Heart right ventricle (tissue), 16 donors: ENCODE measurements at regions not wholly inside any gene's neighbourhood (a gene's known extent, or its start where the extent isn't known, plus 50 kb on each side); places are given as distances from the start of the nearest gene placed in this dataset.

Experiments used
- ATAC-seq, 8 donors: fragments of 200-7000 bp; cut with Tn5 transposase; one replicate each; pipeline ENCODE4 v1.9.1; 2020; ENCODE audit warnings: mild to moderate bottlenecking in 8 of 8, moderate library complexity in 8 of 8, moderate number of reproducible peaks in 1 of 8
- DNase-seq, 2 donors: peaks; one replicate each; pipeline ENCODE4 v3.0.0-alpha.2; 2020
- H3K27ac ChIP-seq, 10 donors: fragments of 200-600 bp; sonication (generic) in 2 of 10; one replicate each; pipeline versions ENCODE4 v1.5.0 to v1.8.0; 2020 to 2022; ENCODE audit warnings: mild to moderate bottlenecking in 3 of 10
- H3K27me3 ChIP-seq, 7 donors: fragments of 200-600 bp; one replicate each; pipeline ENCODE4 v1.8.0; 2021 to 2022; ENCODE audit warnings: mild to moderate bottlenecking in 2 of 7
- H3K36me3 ChIP-seq, 9 donors: fragments of 200-600 bp; sonication (generic) in 1 of 9; one replicate each; pipeline versions ENCODE4 v1.5.0 to v1.8.0; 2020 to 2022; ENCODE audit warnings: mild to moderate bottlenecking in 2 of 9
- H3K4me1 ChIP-seq, 9 donors: fragments of 200-600 bp; sonication (generic) in 1 of 9; one replicate each; pipeline versions ENCODE4 v1.5.0 to v1.8.0; 2020 to 2022; ENCODE audit warnings: mild to moderate bottlenecking in 4 of 9
- H3K4me3 ChIP-seq, 10 donors: fragments of 200-600 bp; sonication (generic) in 2 of 10; one replicate each; pipeline versions ENCODE4 v1.5.0 to v1.8.0; 2020 to 2022; ENCODE audit warnings: mild to moderate bottlenecking in 7 of 10, moderate library complexity in 2 of 10
- H3K9me3 ChIP-seq, 11 donors: fragments of 200-600 bp in 10 of 11; sonication (generic) in 2 of 11; one replicate each; pipeline versions ENCODE4 v1.5.0 to v1.8.0; 2013 to 2022; ENCODE audit warnings: mild to moderate bottlenecking in 2 of 11, control low read depth in 1 of 11, moderate library complexity in 1 of 11
- WGBS, 2 donors: extraction: QIAGEN DNeasy Blood & Tissue Kit; methylation state at CpG; one replicate each; pipeline ENCODE4 v1.1.7; 2013; ENCODE audit warnings: inconsistent platforms in 1 of 2; 5-methylcytosine and 5-hydroxymethylcytosine counted together
- intact Hi-C, 10 donors: fragments of 100-400 bp; cut with DNase I; formaldehyde crosslinking; loops; one replicate each; pipeline versions ENCODE4 v1.11.1 to v1.14.2; 2022
- TF ChIP-seq, protein P1 (sequence below), 9 donors: fragments of 200-600 bp; sonication (generic) in 2 of 9; IDR thresholded peaks; one replicate each; pipeline versions ENCODE4 v1.5.0 to v1.8.0; 2021 to 2022; ENCODE audit warnings: antibody characterized with exemption in 9 of 9, mild to moderate bottlenecking in 5 of 9, moderate library complexity in 1 of 9
- donor health status: Arrhythmogenic right ventricular cardiomyopathy.
- donor health status: ischemic (EF 13 %, LVEDD 7.1; RV severe dilation, severe dysfunction).
- donor health status: healthy with polysubstance abuse.
- donor health status: DM: no; HTN: yes; CAD: no.
- donor health status: DM: no; HTN: no; CAD: no.
- donor health status: ischemic (EF 25% LVEDD 6.9; RV normal size, moderate dysfunction).
- donor health status: ischemic (EF 25% LVEDD 5.7; RV mildly dilated, moderate dysfunction).
- donor health status: healthy.
- donor health status: DM: yes; HTN: yes; CAD: no.
- donor health status: Ischemic cardiomyopathy.
- donor health status: ischemic (EF 35%, LVEDD 5.7; RV mildly dilated, moderate dysfunction).
- donor health status: nonischemic (EF 11% LVEDD 7.7; RV severe dilation, severe dysfunction).
- donor health status: DM: yes; HTN: yes; CAD: no.
- donor health status: PGD.
- donor health status: ischemic (EF 29% LVEDD 5.4; RV normal size, mild dysfunction).
- donor health status: nonischemic (EF 23%, LVEDD 6.1; RV moderate dilation, normal function).

GRCh38 chr4:176872461-176872860 lies 79.7 kb upstream of the VEGFC start:
- H3K9me3 ChIP-seq = peaks cover 0 to 13% (median 0%) of the 10 kb centered on the region in 11 donors
- no peak overlapping the region for H3K4me3 ChIP-seq
- intact Hi-C loops = no loop called here
- DNase-seq = no peak
- H3K27ac ChIP-seq = no peak overlapping the region
- no peaks in the 10 kb centered on the region for H3K36me3 ChIP-seq
- no peaks in the 10 kb centered on the region for H3K4me1 ChIP-seq
- WGBS, 2 donors = 64 to 68% methylated on average over 3 of the region's 3 CpGs
- TF ChIP-seq, protein P1, sequence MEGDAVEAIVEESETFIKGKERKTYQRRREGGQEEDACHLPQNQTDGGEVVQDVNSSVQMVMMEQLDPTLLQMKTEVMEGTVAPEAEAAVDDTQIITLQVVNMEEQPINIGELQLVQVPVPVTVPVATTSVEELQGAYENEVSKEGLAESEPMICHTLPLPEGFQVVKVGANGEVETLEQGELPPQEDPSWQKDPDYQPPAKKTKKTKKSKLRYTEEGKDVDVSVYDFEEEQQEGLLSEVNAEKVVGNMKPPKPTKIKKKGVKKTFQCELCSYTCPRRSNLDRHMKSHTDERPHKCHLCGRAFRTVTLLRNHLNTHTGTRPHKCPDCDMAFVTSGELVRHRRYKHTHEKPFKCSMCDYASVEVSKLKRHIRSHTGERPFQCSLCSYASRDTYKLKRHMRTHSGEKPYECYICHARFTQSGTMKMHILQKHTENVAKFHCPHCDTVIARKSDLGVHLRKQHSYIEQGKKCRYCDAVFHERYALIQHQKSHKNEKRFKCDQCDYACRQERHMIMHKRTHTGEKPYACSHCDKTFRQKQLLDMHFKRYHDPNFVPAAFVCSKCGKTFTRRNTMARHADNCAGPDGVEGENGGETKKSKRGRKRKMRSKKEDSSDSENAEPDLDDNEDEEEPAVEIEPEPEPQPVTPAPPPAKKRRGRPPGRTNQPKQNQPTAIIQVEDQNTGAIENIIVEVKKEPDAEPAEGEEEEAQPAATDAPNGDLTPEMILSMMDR (IDR thresholded peaks at IDR 0.05) = no peak
- ATAC-seq = no peak
- no peaks in the 10 kb centered on the region for H3K27me3 ChIP-seq

DNA sequence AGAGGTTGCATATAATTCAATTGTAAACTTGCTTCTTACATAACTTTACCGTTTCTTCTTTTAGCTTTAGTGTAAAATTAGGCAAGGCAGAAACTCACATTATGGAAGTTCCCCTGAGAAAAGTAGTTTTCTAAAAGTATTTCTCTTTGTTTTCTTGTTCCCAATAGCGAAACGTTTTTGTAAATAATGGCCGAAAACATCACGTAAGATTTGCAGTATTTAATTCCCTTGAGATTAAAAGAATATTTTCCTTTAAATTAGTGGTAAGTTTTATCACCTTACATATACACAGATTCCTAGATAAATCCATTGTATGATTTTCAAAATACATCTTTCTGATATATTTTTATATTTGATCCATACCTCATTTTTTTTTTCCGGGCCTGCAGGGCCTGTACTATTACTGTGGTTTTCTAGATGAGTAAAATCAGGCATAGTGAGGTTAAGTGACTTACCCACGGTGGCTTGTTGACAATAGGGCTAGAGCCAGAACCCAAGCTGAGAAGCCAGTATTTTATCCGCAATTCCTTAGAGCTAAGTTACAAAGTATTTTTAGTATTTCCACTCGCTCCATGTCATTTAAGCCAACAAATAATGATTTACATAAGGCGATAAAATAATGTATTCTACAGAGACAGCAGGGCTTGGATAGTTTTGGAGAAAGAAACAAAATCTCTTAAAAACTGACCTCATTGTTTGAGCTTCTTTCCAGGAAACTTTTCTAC lies 82.2 kb upstream of the VEGFC start:
- H3K36me3 ChIP-seq = no peaks in the 10 kb centered on the region
- intact Hi-C loops = no loop called here
- H3K27ac ChIP-seq = no peak overlapping the region
- peaks cover 0 to 13% (median 0%) of the 10 kb centered on the region in 11 donors for H3K9me3 ChIP-seq
- no peak for ATAC-seq
- no peaks in the 10 kb centered on the region for H3K4me1 ChIP-seq
- H3K4me3 ChIP-seq = no peak overlapping the region
- WGBS, 2 donors = 74 to 81% methylated on average over 10 of the region's 10 CpGs
- DNase-seq = no peak
- TF ChIP-seq, protein P1 (IDR thresholded peaks at IDR 0.05) = no peak
- no peaks in the 10 kb centered on the region for H3K27me3 ChIP-seq

- H3K27me3 ChIP-seq = no peaks in the 10 kb centered on the region
- no peaks in the 10 kb centered on the region for H3K36me3 ChIP-seq
- no peaks in the 10 kb centered on the region for H3K4me1 ChIP-seq
- TF ChIP-seq, protein P1 (IDR thresholded peaks at IDR 0.05) = no peak
- intact Hi-C loops = no loop called here
- no peak overlapping the region for H3K27ac ChIP-seq
- DNase-seq (no peak), ATAC-seq (no peak)
- H3K9me3 ChIP-seq = peaks cover 0 to 10% (median 0%) of the 10 kb centered on the region in 11 donors
- H3K4me3 ChIP-seq = no peak overlapping the region
- WGBS, 2 donors = 36 to 54% methylated on average over 2 of the region's 2 CpGs
Measured at GRCh38 chr4:176875446-176875930, 82.8 kb upstream of the VEGFC start.

DNA sequence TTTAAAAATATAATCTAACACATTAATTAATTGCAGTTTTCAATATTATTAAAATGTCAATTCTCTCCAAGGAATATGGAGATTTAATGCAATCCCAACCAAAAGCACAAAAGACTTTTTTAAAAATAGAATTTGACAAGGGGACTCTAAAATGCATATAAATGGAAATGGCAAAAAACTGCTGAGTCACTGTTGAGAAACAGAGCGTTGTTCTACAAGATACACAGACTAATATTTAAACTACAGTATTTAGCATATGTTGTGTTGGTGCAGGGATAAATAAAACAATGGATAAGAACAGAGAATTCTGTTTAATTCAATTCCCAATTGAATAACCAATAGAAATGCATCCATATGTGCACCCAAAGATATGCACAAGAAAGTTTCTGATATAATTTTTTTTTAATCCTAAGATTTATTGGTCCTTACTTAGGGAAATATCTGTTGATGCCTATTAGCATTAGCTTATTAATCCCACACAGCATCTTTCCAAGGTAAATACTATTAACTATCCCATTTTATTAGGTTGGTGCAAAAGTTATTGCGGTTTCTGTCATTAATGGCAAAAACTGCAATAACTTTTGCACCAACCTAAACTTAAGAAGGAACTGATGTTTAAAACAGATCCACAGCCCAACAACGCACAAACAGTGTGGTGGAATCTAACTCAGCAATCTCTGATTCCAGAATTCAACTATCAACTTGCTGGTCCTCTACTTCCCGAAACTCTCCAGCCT lies 86.8 kb upstream of the VEGFC start:
- no peak overlapping the region for H3K4me3 ChIP-seq
- no peak for DNase-seq
- H3K27ac ChIP-seq = no peak overlapping the region
- H3K4me1 ChIP-seq = no peaks in the 10 kb centered on the region
- TF ChIP-seq, protein P1 (IDR thresholded peaks at IDR 0.05) = no peak
- H3K9me3 ChIP-seq = no peaks in the 10 kb centered on the region
- no peaks in the 10 kb centered on the region for H3K27me3 ChIP-seq
- no peak for ATAC-seq
- intact Hi-C loops = no loop called here
- H3K36me3 ChIP-seq = no peaks in the 10 kb centered on the region
- 81 to 84% methylated on average over 4 of the region's 4 CpGs for WGBS, 2 donors
